ENCODE measurements at regions not wholly inside any gene's neighbourhood (a gene's known extent, or its start where the extent isn't known, plus 50 kb on each side); places are given as distances from the start of the nearest gene placed in this dataset.
A peak's percentile ranks its signal among the peaks of the same experiment; 100 is the strongest.

- peak overlapping the region; percentile 31 for H3K4me2 ChIP-seq (ENCODE audit: low read length)
- TF ChIP-seq EZH2 (IDR thresholded peaks at IDR 0.05; ENCODE audit: insufficient read depth, low read length) (peak; percentile 55), CTCF (IDR thresholded peaks at IDR 0.05; ENCODE audit: insufficient read depth, low read depth, low read length) (no peak)
- no peak overlapping the region for H2AFZ ChIP-seq (ENCODE audit: low read depth, low read length)
- peaks cover 21% of the 10 kb centered on the region for H3K4me1 ChIP-seq (ENCODE audit: insufficient read depth, low read length)
- no peak for FAIRE-seq
- Mint-ChIP-seq H3K36me3 (ENCODE audit: low read depth, unreplicated experiment) (no peaks in the 10 kb centered on the region), H3K4me1 (ENCODE audit: low read depth, unreplicated experiment) (peaks cover 38% of the 10 kb centered on the region), H3K9me3 (ENCODE audit: unreplicated experiment) (no peaks in the 10 kb centered on the region), H3K4me3 (ENCODE audit: unreplicated experiment) (peak overlapping the region; percentile 31), H3K27ac (ENCODE audit: unreplicated experiment) (peak overlapping the region; percentile 91), H3K27me3 (ENCODE audit: low read depth, unreplicated experiment) (peaks cover 6% of the 10 kb centered on the region)
- no peak overlapping the region for H3K4me3 ChIP-seq (ENCODE audit: insufficient read depth, low read depth, low read length)
- H3K79me2 ChIP-seq (ENCODE audit: insufficient read depth, low read length) = no peaks in the 10 kb centered on the region
- H3K9ac ChIP-seq (ENCODE audit: low read length) = no peak overlapping the region
- no peak overlapping the region for H3K27ac ChIP-seq (ENCODE audit: low read depth, low read length)
- peaks cover 48% of the 10 kb centered on the region for H3K27me3 ChIP-seq (ENCODE audit: insufficient read depth, low read length)
- no peaks in the 10 kb centered on the region for H3K9me3 ChIP-seq (ENCODE audit: insufficient read depth, low read depth, low read length)
- H3K36me3 ChIP-seq (ENCODE audit: insufficient read depth, low read length) = no peaks in the 10 kb centered on the region
- no peaks in the 10 kb centered on the region for H4K20me1 ChIP-seq (ENCODE audit: insufficient read depth, low read length)
- no peak for DNase-seq (ENCODE audit: low read depth)
These were observed 297.9 kb upstream of the NFE2L3 start for GRCh38 chr7:25854059-25854458.

GRCh38 chr7:25854608-25855497 is 297.1 kb upstream of the NFE2L3 start:
- peaks cover 14% of the 10 kb centered on the region for H3K27me3 Mint-ChIP-seq (ENCODE audit: low read depth, unreplicated experiment)
- Histone ChIP-seq H2AFZ (ENCODE audit: low read depth, low read length) (no peak overlapping the region), H4K20me1 (ENCODE audit: insufficient read depth, low read length) (no peaks in the 10 kb centered on the region), H3K4me1 (ENCODE audit: insufficient read depth, low read length) (peaks cover 13% of the 10 kb centered on the region), H3K36me3 (ENCODE audit: insufficient read depth, low read length) (no peaks in the 10 kb centered on the region), H3K27ac (ENCODE audit: low read depth, low read length) (no peak overlapping the region), H3K27me3 (ENCODE audit: insufficient read depth, low read length) (peaks cover 56% of the 10 kb centered on the region), H3K9me3 (ENCODE audit: insufficient read depth, low read depth, low read length) (no peaks in the 10 kb centered on the region), H3K4me2 (ENCODE audit: low read length) (peak overlapping the region; percentile 90), H3K9ac (ENCODE audit: low read length) (no peak overlapping the region), H3K79me2 (ENCODE audit: insufficient read depth, low read length) (no peaks in the 10 kb centered on the region), H3K4me3 (ENCODE audit: insufficient read depth, low read depth, low read length) (peak overlapping the region; percentile 65)
- DNase-seq (ENCODE audit: low read depth) (peak; percentile 84), FAIRE-seq (peak; percentile 86)
- H3K9me3 Mint-ChIP-seq (ENCODE audit: unreplicated experiment) = peaks cover 8% of the 10 kb centered on the region
- H3K27ac Mint-ChIP-seq (ENCODE audit: unreplicated experiment) = peak overlapping the region; percentile 77
- H3K4me1 Mint-ChIP-seq (ENCODE audit: low read depth, unreplicated experiment) = peaks cover 30% of the 10 kb centered on the region
- H3K4me3 Mint-ChIP-seq (ENCODE audit: unreplicated experiment) = peak overlapping the region; percentile 58
- peaks cover 3% of the 10 kb centered on the region for H3K36me3 Mint-ChIP-seq (ENCODE audit: low read depth, unreplicated experiment)
- TF ChIP-seq CTCF (IDR thresholded peaks at IDR 0.05; ENCODE audit: insufficient read depth, low read depth, low read length) (peak; percentile 34), EZH2 (IDR thresholded peaks at IDR 0.05; ENCODE audit: insufficient read depth, low read length) (no peak)

Data from astrocyte (in vitro differentiated cells and primary cell).